HCT116 (cell line): ENCODE measurements at regions not wholly inside any gene's neighbourhood (a gene's known extent, or its start where the extent isn't known, plus 50 kb on each side); places are given as distances from the start of the nearest gene placed in this dataset.

Experiments used
- POLR2A ChIP-seq: IDR thresholded peaks from 2 replicates; pipeline ENCODE4 v1.7.0; 2011; ENCODE audit warnings: borderline replicate concordance; ENCODE audit not compliant: insufficient read depth, insufficient read length; ENCODE audit errors: extremely low read depth
- SIN3A ChIP-seq: IDR thresholded peaks from 2 replicates; pipeline ENCODE4 v1.6.1; 2012; ENCODE audit warnings: low read depth
- TCF7L2 ChIP-seq: IDR thresholded peaks from 2 replicates; pipeline ENCODE4 v1.7.0; 2011; ENCODE audit warnings: borderline replicate concordance, inconsistent platforms; ENCODE audit not compliant: insufficient read depth, insufficient read length; ENCODE audit errors: extremely low read depth
- ZFX ChIP-seq: fragments of 450-650 bp; IDR thresholded peaks from 2 replicates; pipeline ENCODE4 v1.6.1; 2017
- TF ChIP-seq, protein P1 (sequence below), 3 experiments: fragments of 200-600 bp in 1 of 3; sonication (generic) in 1 of 3; IDR thresholded peaks in 2 of 3; conservative IDR thresholded peaks in 1 of 3; 2 replicates each; pipeline ENCODE4 v1.5.1; 2012 to 2017; ENCODE audit warnings: low read depth in 2 of 3, low read length in 2 of 3, antibody characterized with exemption in 1 of 3, borderline replicate concordance in 1 of 3, control low read depth in 1 of 3, mild to moderate bottlenecking in 1 of 3, mixed read lengths in 1 of 3, mixed run types in 1 of 3, moderate library complexity in 1 of 3; ENCODE audit not compliant: insufficient read depth in 1 of 3
- TF ChIP-seq, protein P2 (sequence below): IDR thresholded peaks from 2 replicates; pipeline ENCODE4 v1.6.1; 2012

DNA sequence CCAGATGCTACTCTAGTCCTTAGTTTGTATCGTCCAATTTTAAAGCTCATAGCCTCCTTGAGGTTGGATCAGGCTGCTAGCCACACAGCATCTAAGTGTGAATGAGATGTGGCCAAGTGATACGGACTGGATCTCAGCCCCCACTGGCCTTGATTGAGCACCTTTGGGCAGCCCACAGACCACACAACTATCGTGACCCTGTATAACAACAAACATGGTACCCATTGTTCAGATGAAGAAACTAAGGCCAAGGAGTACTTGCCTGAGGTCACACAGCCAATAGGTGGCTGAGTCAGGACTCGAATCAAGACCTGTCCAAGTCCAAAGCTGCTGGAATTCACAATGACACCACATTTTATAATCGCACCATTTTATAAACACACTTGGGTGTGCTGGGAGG lies 73.0 kb upstream of the IRX3 start:
- TF ChIP-seq SIN3A, result no peak
- TF ChIP-seq POLR2A, result no peak
- TF ChIP-seq, protein P1, sequence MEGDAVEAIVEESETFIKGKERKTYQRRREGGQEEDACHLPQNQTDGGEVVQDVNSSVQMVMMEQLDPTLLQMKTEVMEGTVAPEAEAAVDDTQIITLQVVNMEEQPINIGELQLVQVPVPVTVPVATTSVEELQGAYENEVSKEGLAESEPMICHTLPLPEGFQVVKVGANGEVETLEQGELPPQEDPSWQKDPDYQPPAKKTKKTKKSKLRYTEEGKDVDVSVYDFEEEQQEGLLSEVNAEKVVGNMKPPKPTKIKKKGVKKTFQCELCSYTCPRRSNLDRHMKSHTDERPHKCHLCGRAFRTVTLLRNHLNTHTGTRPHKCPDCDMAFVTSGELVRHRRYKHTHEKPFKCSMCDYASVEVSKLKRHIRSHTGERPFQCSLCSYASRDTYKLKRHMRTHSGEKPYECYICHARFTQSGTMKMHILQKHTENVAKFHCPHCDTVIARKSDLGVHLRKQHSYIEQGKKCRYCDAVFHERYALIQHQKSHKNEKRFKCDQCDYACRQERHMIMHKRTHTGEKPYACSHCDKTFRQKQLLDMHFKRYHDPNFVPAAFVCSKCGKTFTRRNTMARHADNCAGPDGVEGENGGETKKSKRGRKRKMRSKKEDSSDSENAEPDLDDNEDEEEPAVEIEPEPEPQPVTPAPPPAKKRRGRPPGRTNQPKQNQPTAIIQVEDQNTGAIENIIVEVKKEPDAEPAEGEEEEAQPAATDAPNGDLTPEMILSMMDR (IDR thresholded peaks at IDR 0.05 in 2 of 3, conservative IDR thresholded peaks at IDR 0.05 in 1 of 3; ENCODE audit: borderline replicate concordance in 1 of 3, insufficient read depth in 1 of 3, low read depth in 2 of 3, low read length in 2 of 3), result no peak
- TF ChIP-seq, protein P2, sequence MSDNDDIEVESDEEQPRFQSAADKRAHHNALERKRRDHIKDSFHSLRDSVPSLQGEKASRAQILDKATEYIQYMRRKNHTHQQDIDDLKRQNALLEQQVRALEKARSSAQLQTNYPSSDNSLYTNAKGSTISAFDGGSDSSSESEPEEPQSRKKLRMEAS, result no peak
- TF ChIP-seq ZFX, result no peak
- no peak for TF ChIP-seq TCF7L2
